Ammon's horn (tissue), 1 donor: ENCODE measurements at regions not wholly inside any gene's neighbourhood (a gene's known extent, or its start where the extent isn't known, plus 50 kb on each side); places are given as distances from the start of the nearest gene placed in this dataset.

Source experiments
- DNase-seq: peaks from one replicate; pipeline ENCODE4 v3.0.0-alpha.2; 2016; ENCODE audit warnings: low spot score

DNA sequence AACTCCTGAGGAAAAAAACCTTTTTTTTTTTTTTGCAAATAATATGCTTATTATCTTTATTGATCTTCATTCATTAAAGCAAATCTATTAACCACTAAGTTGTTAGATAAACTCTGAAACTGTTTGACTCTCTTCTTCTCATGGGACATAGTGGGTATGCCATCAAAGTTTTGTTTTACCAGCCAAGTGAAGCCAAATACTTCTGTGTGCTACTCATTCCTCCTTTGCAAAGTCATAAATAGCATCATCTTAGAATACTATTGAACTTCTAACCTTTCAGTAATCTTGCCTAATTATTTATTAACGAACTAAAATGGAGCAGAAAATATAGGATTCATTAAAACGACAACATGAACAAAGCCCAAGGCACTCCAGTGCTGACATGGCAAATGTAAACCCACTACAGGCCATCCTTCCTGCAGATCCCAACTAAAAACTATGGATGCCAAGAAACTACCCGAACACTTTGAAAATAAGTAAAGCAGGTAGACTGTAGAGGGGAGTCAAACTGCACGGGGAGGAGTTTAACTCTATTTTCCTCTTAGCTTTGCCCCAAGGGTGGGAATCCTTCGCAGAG, 61.2 kb upstream of the ODAD2 start:
- no peak for DNase-seq

DNA sequence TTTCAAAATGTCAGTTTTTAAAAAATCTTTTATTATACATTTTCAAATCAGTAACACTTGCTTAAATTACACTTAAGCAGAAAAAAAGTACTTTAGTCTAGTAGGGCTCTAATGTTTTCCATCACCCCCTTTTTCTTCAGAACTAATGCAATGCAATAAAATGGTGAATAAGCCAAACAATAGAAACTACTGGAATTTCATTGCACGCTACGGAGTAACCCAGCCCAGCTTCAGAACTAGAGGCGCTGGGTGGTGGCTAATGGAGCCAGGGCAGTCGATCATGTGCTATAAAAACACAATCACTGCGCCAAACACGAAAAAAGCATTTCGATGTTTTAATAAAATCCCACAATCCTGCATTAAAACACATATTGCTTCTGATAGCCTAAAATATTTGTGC, 59.9 kb upstream of the ODAD2 start:
- no peak for DNase-seq

DNA sequence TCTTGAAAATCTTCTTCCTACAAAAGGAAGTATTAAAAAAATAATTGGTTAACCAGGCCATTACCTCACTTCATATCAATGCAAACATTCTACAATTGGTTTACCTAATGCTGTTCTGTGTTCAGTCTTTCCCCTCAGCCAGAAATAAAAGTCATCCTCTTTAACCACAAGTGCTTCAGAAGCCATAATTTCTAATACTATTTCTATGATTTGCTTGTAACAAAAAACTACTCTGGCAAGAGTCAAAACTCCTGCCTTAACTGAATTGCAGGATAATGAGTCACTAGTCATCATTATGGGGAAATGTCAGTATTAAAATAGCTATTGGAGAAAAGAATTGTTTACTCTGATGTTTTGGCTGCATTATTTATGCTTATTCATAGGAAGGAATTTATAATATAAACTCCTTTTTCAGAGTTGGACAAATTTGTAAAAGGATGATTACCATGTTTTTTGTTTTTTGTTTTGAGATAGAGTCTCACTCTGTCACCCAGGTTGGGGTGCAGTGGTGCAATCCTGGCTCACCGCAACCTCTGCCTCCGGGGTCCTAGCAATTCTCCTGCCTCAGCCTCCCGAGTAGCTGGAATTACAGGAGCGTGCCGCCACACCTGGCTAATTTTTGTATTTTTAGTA, 55.5 kb upstream of the ODAD2 start:
- no peak for DNase-seq

DNA sequence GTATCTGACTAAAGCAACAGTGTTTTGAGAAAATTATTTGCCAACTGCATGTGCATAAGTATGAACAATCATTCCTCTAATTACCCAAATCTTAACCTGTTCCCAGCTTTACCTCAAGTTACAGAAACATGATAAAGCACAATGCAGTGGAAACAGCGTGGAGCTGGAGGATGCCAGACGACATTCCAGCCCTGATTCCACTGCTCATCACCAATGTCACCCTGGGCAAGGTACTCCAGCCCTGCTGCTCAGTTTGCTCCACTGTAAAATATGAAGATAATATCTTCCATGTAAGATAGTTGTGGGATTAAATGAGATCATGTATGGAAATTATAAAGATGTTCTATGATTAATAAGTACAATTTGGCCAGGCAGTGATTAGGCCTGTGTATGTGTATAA, 50.4 kb upstream of the ODAD2 start:
- no peak for DNase-seq
